GM12892 (cell line): ENCODE measurements at regions not wholly inside any gene's neighbourhood (a gene's known extent, or its start where the extent isn't known, plus 50 kb on each side); places are given as distances from the start of the nearest gene placed in this dataset.

ENCODE experiments used
- DNase-seq: peaks from one replicate; pipeline ENCODE4 v3.0.0; 2011; ENCODE audit not compliant: insufficient read length
- FAIRE-seq: peaks from 2 replicates; lab custom pipeline; 2011; peaks lifted over from hg19 to GRCh38; lab: Jason Lieb, UNC
- POLR2A ChIP-seq: IDR thresholded peaks from 2 replicates; pipeline ENCODE4 v1.6.1; 2011; ENCODE audit warnings: low read depth, low read length, control low read depth
- POLR2AphosphoS5 ChIP-seq: IDR thresholded peaks from 2 replicates; pipeline ENCODE4 v1.6.1; 2011; ENCODE audit warnings: low read depth, low read length, control low read depth
- TAF1 ChIP-seq: IDR thresholded peaks from 2 replicates; pipeline ENCODE4 v1.6.1; 2011; ENCODE audit warnings: low read depth, mild to moderate bottlenecking, control low read depth, low read length, borderline replicate concordance

DNA sequence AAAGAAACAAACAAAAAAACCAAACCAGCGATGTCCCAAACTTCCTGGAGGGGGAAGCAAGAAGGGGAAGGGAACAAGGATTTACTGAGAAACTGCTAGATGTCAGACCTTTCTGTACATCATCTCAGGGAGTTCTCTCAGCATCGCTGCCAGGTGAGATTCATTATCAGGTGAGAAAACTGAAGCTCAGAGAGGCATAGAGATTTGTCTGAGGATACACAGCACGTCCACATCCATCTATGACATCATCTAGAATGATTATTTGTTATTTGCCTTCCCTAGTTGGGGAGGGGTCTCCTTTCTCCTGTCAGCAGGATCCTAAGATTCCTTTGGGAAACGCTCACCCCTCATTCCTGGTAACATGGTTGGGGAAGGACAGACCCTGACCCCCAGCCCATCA lies 57.1 kb upstream of the LINGO1 start:
- TF ChIP-seq POLR2A (no peak), POLR2AphosphoS5 (no peak), TAF1 (no peak)
- DNase-seq, result no peak
- FAIRE-seq, result no peak

DNA sequence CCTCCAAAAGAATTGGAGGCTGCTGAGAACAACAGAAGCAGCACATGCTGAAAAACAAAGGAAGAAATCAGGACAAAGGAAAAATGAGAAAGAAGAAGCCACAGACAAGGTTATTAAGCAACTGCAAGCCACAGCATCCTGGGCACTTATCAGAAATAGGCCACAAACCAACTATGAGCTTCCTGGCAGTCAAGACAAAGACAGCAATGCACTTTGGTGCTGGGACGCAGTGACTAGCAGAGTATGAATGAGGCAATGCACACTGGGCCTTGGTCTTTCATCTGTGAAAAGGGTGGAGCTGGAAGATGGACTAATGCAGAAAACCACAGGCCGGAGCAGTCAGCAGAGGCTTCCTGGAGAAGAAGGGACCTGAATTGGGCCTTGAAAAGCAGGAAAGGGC lies 56.0 kb upstream of the LINGO1 start:
- DNase-seq (no peak), FAIRE-seq (no peak)
- TF ChIP-seq POLR2A, result no peak
- TF ChIP-seq TAF1, result no peak
- TF ChIP-seq POLR2AphosphoS5, result no peak

GRCh38 chr15:77688266-77688665 lies 55.6 kb upstream of the LINGO1 start:
- DNase-seq (no peak), FAIRE-seq (no peak)
- TF ChIP-seq POLR2A, result no peak
- TF ChIP-seq POLR2AphosphoS5, result no peak
- TF ChIP-seq TAF1, result no peak

GRCh38 chr15:77685082-77685815 lies 52.5 kb upstream of the LINGO1 start:
- FAIRE-seq, result no peak

GRCh38 chr15:77684341-77685081 lies 51.8 kb upstream of the LINGO1 start:
- DNase-seq (no peak), FAIRE-seq (no peak)
- TF ChIP-seq POLR2AphosphoS5, result no peak
- no peak for TF ChIP-seq TAF1
- TF ChIP-seq POLR2A, result no peak

More at GRCh38 chr15:77685082-77685815, 52.5 kb upstream of the LINGO1 start:
- DNase-seq, result no peak
- no peak for TF ChIP-seq TAF1
- no peak for TF ChIP-seq POLR2AphosphoS5

DNA sequence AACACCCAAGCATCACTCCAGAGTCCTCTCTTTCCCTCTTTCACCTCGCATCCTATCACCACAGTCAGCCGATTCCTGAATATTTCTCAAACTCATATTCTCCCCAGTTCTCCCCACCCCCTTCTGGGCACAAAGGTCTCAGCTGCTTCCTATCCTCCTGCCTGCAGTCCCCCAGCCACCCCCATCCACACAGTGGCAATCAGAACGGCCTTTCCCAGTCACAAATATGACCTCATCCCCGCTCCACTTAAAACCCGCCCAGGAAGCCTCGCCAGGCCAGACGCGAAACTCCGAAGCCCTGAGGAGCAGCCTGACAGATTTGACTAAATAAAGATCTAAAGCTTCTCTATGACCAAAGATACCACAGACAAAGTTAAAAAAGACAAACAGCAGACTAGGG lies 49.9 kb upstream of the LINGO1 start:
- FAIRE-seq, result no peak
- TF ChIP-seq POLR2AphosphoS5 (no peak), POLR2A (no peak), TAF1 (no peak)

More for the DNA sequence above, 49.9 kb upstream of the LINGO1 start:
- no peak for DNase-seq
